Lower lobe of right lung (tissue), 2 donors: ENCODE measurements at regions not wholly inside any gene's neighbourhood (a gene's known extent, or its start where the extent isn't known, plus 50 kb on each side); places are given as distances from the start of the nearest gene placed in this dataset.

ENCODE experiments used
- ATAC-seq, 2 donors: fragments of 200-7000 bp; cut with Tn5 transposase; one replicate each; pipeline ENCODE4 v1.9.1; 2020 to 2022; ENCODE audit warnings: mild to moderate bottlenecking in 2 of 2, moderate library complexity in 2 of 2
- DNase-seq: peaks from one replicate; pipeline ENCODE4 v3.0.0-alpha.2; 2020
- H3K27ac ChIP-seq: fragments of 200-600 bp; one replicate; pipeline ENCODE4 v1.8.0; 2022
- H3K27me3 ChIP-seq: fragments of 200-600 bp; one replicate; pipeline ENCODE4 v1.8.0; 2022; ENCODE audit warnings: low read depth
- H3K36me3 ChIP-seq: fragments of 200-600 bp; one replicate; pipeline ENCODE4 v1.8.0; 2022; ENCODE audit warnings: mild to moderate bottlenecking
- H3K4me1 ChIP-seq: fragments of 200-600 bp; one replicate; pipeline ENCODE4 v1.8.0; 2022
- H3K4me3 ChIP-seq: fragments of 200-600 bp; one replicate; pipeline ENCODE4 v1.8.0; 2022; ENCODE audit warnings: mild to moderate bottlenecking
- H3K9me3 ChIP-seq: fragments of 200-600 bp; one replicate; pipeline ENCODE4 v1.8.0; 2022
- intact Hi-C: fragments of 100-400 bp; cut with DNase I; formaldehyde crosslinking; loops from one replicate; pipeline ENCODE4 v1.11.0; 2022
- TF ChIP-seq, protein P1 (sequence below): fragments of 200-600 bp; IDR thresholded peaks from one replicate; pipeline ENCODE4 v1.8.0; 2022; ENCODE audit warnings: antibody characterized with exemption, mild to moderate bottlenecking
- donor health status: DM: no; HTN: yes; CAD: no; lungs with severe emphysema.

DNA sequence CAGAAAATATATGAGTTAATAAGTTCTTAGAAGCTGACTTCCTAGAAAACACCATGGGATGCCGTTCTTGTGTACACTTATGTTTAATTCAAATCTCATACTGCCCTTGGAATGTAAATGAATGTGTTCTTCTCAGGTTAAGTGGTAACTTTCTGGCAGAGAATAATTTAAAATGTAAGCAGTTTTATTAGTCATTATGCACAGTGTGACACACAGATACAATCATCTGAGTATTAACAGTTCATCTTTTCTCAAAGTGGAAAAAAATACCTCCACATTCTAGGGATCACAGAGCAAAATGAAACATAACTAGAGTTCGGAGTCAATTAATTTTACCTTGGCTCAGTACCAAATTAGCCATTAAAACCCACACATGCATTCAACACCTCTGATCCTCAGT is 508.1 kb downstream of the CDH9 start:
- Histone ChIP-seq H3K27ac (no peak overlapping the region), H3K36me3 (no peaks in the 10 kb centered on the region), H3K9me3 (no peaks in the 10 kb centered on the region), H3K27me3 (no peaks in the 10 kb centered on the region), H3K4me3 (no peak overlapping the region), H3K4me1 (no peaks in the 10 kb centered on the region)
- intact Hi-C loops, result no loop called here
- no peak for ATAC-seq
- TF ChIP-seq, protein P1, sequence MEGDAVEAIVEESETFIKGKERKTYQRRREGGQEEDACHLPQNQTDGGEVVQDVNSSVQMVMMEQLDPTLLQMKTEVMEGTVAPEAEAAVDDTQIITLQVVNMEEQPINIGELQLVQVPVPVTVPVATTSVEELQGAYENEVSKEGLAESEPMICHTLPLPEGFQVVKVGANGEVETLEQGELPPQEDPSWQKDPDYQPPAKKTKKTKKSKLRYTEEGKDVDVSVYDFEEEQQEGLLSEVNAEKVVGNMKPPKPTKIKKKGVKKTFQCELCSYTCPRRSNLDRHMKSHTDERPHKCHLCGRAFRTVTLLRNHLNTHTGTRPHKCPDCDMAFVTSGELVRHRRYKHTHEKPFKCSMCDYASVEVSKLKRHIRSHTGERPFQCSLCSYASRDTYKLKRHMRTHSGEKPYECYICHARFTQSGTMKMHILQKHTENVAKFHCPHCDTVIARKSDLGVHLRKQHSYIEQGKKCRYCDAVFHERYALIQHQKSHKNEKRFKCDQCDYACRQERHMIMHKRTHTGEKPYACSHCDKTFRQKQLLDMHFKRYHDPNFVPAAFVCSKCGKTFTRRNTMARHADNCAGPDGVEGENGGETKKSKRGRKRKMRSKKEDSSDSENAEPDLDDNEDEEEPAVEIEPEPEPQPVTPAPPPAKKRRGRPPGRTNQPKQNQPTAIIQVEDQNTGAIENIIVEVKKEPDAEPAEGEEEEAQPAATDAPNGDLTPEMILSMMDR, result no peak
- no peak for DNase-seq

DNA sequence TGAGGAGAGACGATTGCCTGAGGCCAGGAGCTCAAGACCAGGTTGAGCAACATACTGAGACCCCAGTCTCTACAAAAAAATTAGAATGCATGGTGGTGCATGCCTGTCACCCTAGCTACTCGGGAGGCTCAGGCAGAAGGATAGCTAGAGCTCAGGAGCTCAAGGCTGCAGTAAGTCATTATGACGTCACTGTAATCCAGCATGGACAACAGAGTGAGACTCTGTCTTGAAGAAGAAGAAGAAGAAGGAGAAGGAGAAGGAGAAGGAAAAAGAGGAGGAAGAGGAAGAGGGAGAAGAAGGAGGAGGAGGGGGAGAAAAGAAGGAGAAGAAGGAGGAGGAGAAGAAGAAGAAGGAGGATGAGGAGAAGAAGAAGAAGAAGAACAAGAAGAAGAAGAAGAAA is 519.1 kb downstream of the CDH9 start:
- H3K4me1 ChIP-seq, result no peaks in the 10 kb centered on the region
- H3K9me3 ChIP-seq, result no peaks in the 10 kb centered on the region
- no peak for ATAC-seq

DNA sequence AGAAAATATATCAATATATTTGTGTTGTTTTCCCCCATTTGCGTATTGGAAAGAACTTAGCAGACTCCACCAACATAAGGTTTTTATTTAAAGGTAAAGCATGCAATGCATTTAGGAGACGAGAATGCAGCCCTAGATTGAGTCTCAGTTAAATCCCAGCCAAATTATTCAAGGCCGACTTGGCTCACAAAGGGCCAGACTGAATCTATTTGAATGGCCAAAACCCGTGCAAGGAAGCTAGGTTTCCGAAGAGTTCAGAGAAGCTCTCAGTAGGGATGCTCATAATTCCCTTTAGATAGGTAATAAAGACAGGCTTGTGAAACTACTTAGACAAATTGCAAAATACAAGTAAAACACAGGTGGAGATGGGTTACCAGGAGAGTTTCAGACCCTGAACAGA is 520.3 kb downstream of the CDH9 start:
- no peak overlapping the region for H3K4me3 ChIP-seq
- H3K27me3 ChIP-seq, result no peaks in the 10 kb centered on the region
- no peak for ATAC-seq
- no peak overlapping the region for H3K27ac ChIP-seq
- intact Hi-C loops, result no loop called here
- no peaks in the 10 kb centered on the region for H3K9me3 ChIP-seq
- no peaks in the 10 kb centered on the region for H3K36me3 ChIP-seq
- DNase-seq, result no peak
- TF ChIP-seq, protein P1, result no peak
- no peaks in the 10 kb centered on the region for H3K4me1 ChIP-seq

More for the DNA sequence above, 519.1 kb downstream of the CDH9 start:
- Histone ChIP-seq H3K27ac (no peak overlapping the region), H3K4me3 (no peak overlapping the region), H3K27me3 (no peaks in the 10 kb centered on the region), H3K36me3 (no peaks in the 10 kb centered on the region)
- no peak for DNase-seq
- intact Hi-C loops, result no loop called here
- TF ChIP-seq, protein P1, result no peak

DNA sequence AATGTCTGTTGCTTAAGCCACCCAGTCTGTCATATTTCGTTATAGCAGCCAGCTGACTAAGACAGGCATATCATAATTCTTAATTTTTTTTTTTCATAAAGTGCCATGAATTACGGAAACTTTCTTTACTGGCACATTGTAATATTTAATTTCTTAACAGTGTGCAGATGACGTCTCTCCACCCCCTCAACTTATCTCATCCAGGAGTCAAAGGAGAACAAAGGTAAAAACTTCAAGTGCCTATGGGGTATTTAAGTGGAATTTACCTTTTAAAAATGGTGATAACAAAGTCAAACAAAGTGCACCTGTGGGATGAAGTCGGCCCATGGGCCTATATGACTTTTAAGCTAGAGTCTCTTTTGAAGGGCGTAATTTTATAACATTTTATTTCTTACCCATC is 539.4 kb downstream of the CDH9 start:
- no peaks in the 10 kb centered on the region for H3K9me3 ChIP-seq
- TF ChIP-seq, protein P1, result no peak
- H3K36me3 ChIP-seq, result no peaks in the 10 kb centered on the region
- H3K4me1 ChIP-seq, result no peaks in the 10 kb centered on the region
- H3K27me3 ChIP-seq, result no peaks in the 10 kb centered on the region
- no peak overlapping the region for H3K4me3 ChIP-seq
- intact Hi-C loops, result no loop called here
- ATAC-seq, result peak in 1 of 2 donors; percentile 57
- H3K27ac ChIP-seq, result no peak overlapping the region
- DNase-seq, result no peak

DNA sequence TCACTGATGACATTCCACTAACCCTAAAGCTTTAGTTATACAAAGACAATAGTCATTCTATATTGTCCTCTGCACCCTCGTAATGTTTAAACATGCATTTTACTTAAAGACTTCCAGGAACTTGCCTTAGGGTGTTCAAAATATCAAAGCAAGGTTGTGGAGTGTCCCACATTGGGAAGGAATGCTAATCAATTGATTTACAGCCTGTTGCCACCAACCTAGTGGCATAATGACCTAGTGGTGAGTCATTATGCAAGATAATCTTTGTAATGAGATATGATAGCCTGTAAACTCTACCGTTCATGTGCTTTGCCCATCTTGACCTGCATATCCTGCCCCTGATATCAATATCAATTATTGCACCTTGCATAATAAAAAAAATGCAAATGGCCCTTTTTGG is 542.9 kb downstream of the CDH9 start:
- TF ChIP-seq, protein P1, result no peak
- Histone ChIP-seq H3K4me3 (no peak overlapping the region), H3K4me1 (no peaks in the 10 kb centered on the region), H3K9me3 (peaks cover 9% of the 10 kb centered on the region), H3K36me3 (no peaks in the 10 kb centered on the region), H3K27ac (no peak overlapping the region), H3K27me3 (no peaks in the 10 kb centered on the region)
- intact Hi-C loops, result no loop called here
- ATAC-seq (no peak), DNase-seq (no peak)

DNA sequence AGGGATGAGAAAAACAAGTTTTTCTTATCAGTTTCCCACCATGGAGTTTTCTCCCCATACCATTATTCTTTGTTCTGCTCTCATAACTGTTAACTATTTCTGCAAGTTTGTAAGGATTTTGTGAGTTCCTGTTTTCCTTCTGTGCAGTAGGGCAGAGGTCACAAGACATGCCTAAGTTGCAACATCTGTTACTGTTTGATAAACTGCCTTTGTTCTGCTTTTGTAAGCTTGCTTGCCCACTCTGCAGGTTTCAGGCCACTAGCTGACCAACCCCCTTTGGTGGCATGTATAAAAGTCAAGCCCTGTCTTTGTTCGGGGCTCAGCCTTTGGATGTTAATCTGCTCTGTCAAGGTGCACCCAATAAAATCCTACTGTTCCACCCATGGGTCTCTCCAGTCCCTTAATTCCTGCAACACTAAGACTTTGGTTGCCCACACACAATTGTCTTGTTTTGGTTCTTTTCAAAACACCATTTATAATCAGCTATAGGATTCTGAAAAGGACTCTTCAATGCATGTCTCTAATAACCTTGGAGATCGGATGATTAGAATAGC is 545.4 kb downstream of the CDH9 start:
- DNase-seq (no peak), ATAC-seq (no peak)
- Histone ChIP-seq H3K27ac (no peak overlapping the region), H3K27me3 (no peaks in the 10 kb centered on the region), H3K9me3 (peaks cover 9% of the 10 kb centered on the region), H3K36me3 (no peaks in the 10 kb centered on the region), H3K4me3 (no peak overlapping the region), H3K4me1 (no peaks in the 10 kb centered on the region)
- intact Hi-C loops, result no loop called here
- TF ChIP-seq, protein P1, result no peak
